PC-3 (cell line): ENCODE measurements at regions not wholly inside any gene's neighbourhood (a gene's known extent, or its start where the extent isn't known, plus 50 kb on each side); places are given as distances from the start of the nearest gene placed in this dataset.

ENCODE experiments used
- ATAC-seq: fragments of 200-7000 bp; cut with Tn5 transposase; 2 replicates; pipeline ENCODE4 v1.9.1; 2020; ENCODE audit warnings: mild to moderate bottlenecking, moderate library complexity
- BruUV-seq: library from RNA; stranded (reverse); fragments of 400-500 nt; replicated peaks from 2 replicates; lab custom pipeline; 2021; lab: Mats Ljungman, UMichigan
- CTCF ChIA-PET: fragments of 300-600 bp; sonication (Branson Sonifier 250); formaldehyde crosslinking; loops from one replicate; lab custom pipeline; 2022; ENCODE audit warnings: antibody characterized with exemption; lab: Charles Lee
- POLR2A ChIA-PET: fragments of 300-600 bp; sonication (Branson Sonifier 250); formaldehyde crosslinking; loops from one replicate; lab custom pipeline; 2022; ENCODE audit warnings: antibody characterized with exemption; ENCODE audit not compliant: unreplicated experiment; lab: Charles Lee
- DNase-seq: peaks from one replicate; pipeline ENCODE4 v3.0.0-alpha.2; 2015
- H2AFZ ChIP-seq: fragments of 300-600 bp; sonication (generic); 2 replicates; pipeline ENCODE4 v1.6.0; 2016; ENCODE audit warnings: antibody characterized with exemption, low read length
- H3F3A ChIP-seq: fragments of 300-600 bp; sonication (generic); one replicate; pipeline ENCODE4 v1.6.0; 2017; ENCODE audit warnings: antibody characterized with exemption, low read length, control low read depth, mild to moderate bottlenecking; ENCODE audit not compliant: unreplicated experiment
- H3K27ac ChIP-seq: fragments of 300-600 bp; sonication (generic); 2 replicates; pipeline ENCODE4 v1.5.1; 2016; ENCODE audit warnings: mild to moderate bottlenecking, low read length
- H3K27me3 ChIP-seq: fragments of 300-600 bp; sonication (generic); 2 replicates; pipeline ENCODE4 v1.6.1; 2016; ENCODE audit warnings: low read length, mixed read lengths
- H3K36me3 ChIP-seq: fragments of 300-600 bp; sonication (generic); 2 replicates; pipeline ENCODE4 v1.6.1; 2016; ENCODE audit warnings: low read depth, mixed run types, low read length, mixed read lengths
- H3K4me1 ChIP-seq: fragments of 300-600 bp; sonication (generic); 2 replicates; pipeline ENCODE4 v1.5.1; 2016; ENCODE audit warnings: low read length; ENCODE audit not compliant: insufficient read depth
- H3K4me2 ChIP-seq: fragments of 300-600 bp; sonication (generic); 2 replicates; pipeline ENCODE4 v1.6.0; 2016; ENCODE audit warnings: low read length
- H3K4me3 ChIP-seq: fragments of 300-600 bp; sonication (generic); 2 replicates; pipeline ENCODE4 v1.5.1; 2016; ENCODE audit warnings: mild to moderate bottlenecking, low read length, mixed read lengths
- H3K79me2 ChIP-seq: fragments of 300-600 bp; sonication (generic); 2 replicates; pipeline ENCODE4 v1.6.1; 2017; ENCODE audit warnings: low read length, mixed read lengths
- H3K9ac ChIP-seq: fragments of 300-600 bp; sonication (generic); 2 replicates; pipeline ENCODE4 v1.6.0; 2016; ENCODE audit warnings: mild to moderate bottlenecking, low read length
- H3K9me2 ChIP-seq: fragments of 300-600 bp; sonication (generic); replicated peaks from 2 replicates; pipeline ENCODE4 v1.6.1; 2016; ENCODE audit warnings: mixed run types, low read length, mixed read lengths
- H3K9me3 ChIP-seq: fragments of 300-600 bp; sonication (generic); 2 replicates; pipeline ENCODE4 v1.6.1; 2016; ENCODE audit warnings: low read length, mixed read lengths
- H4K20me1 ChIP-seq: fragments of 300-600 bp; sonication (generic); 2 replicates; pipeline ENCODE4 v1.6.1; 2016; ENCODE audit warnings: low read length, mixed read lengths
- EZH2 ChIP-seq: fragments of 300-600 bp; sonication (generic); IDR thresholded peaks from one replicate; pipeline ENCODE4 v1.6.1; 2017; ENCODE audit warnings: antibody characterized with exemption, mild to moderate bottlenecking, low read length; ENCODE audit not compliant: unreplicated experiment
- EZH2phosphoT487 ChIP-seq: fragments of 300-600 bp; sonication (generic); IDR thresholded peaks from 2 replicates; pipeline ENCODE4 v1.6.1; 2018; ENCODE audit warnings: mild to moderate bottlenecking, antibody characterized with exemption, low read length, borderline replicate concordance
- intact Hi-C: fragments of 100-400 bp; cut with micrococcal nuclease; formaldehyde crosslinking; loops from 2 replicates; pipeline ENCODE4 v1.9.0; 2023
- TF ChIP-seq, protein P1 (sequence below): fragments of 300-600 bp; sonication (generic); conservative IDR thresholded peaks from 2 replicates; pipeline ENCODE4 v1.5.1; 2017; ENCODE audit warnings: antibody characterized with exemption, low read depth, mild to moderate bottlenecking, low read length

DNA sequence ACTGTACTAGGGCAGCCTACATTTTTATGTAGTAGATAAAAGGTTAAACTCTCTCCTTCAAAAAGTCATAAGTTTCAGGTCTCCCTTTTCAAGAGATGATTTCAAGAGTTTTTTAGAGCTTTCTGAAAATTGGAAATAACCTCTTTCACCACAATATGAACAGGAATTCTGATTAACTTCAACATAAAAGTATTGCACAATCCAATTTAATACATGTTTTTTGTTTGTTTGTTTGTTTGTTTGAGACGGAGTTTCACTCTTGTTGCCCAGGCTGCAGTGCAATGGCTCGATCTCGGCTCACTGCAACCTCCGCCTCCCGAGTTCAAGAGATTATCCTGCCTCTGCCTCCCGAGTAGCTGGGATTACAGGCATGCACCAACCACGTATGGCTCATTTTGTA is 265.4 kb upstream of the DCAF8L1 start:
- no peak overlapping the region for H2AFZ ChIP-seq
- ChIA-PET CTCF (no interaction called here), POLR2A (no interaction called here)
- no peak overlapping the region for H3K9ac ChIP-seq
- no peaks in the 10 kb centered on the region for H3K9me2 ChIP-seq
- no peaks in the 10 kb centered on the region for H3K4me1 ChIP-seq
- no peaks in the 10 kb centered on the region for H4K20me1 ChIP-seq
- no peak for ATAC-seq
- no peak overlapping the region for H3K4me3 ChIP-seq
- H3K27me3 ChIP-seq, result no peaks in the 10 kb centered on the region
- no TSS peak for BruUV-seq
- no peaks in the 10 kb centered on the region for H3K9me3 ChIP-seq
- DNase-seq, result no peak
- H3F3A ChIP-seq, result no peaks in the 10 kb centered on the region
- H3K27ac ChIP-seq, result no peak overlapping the region
- no peaks in the 10 kb centered on the region for H3K36me3 ChIP-seq
- intact Hi-C loops, result no loop called here
- no peaks in the 10 kb centered on the region for H3K79me2 ChIP-seq
- TF ChIP-seq EZH2phosphoT487, result no peak
- TF ChIP-seq, protein P1, sequence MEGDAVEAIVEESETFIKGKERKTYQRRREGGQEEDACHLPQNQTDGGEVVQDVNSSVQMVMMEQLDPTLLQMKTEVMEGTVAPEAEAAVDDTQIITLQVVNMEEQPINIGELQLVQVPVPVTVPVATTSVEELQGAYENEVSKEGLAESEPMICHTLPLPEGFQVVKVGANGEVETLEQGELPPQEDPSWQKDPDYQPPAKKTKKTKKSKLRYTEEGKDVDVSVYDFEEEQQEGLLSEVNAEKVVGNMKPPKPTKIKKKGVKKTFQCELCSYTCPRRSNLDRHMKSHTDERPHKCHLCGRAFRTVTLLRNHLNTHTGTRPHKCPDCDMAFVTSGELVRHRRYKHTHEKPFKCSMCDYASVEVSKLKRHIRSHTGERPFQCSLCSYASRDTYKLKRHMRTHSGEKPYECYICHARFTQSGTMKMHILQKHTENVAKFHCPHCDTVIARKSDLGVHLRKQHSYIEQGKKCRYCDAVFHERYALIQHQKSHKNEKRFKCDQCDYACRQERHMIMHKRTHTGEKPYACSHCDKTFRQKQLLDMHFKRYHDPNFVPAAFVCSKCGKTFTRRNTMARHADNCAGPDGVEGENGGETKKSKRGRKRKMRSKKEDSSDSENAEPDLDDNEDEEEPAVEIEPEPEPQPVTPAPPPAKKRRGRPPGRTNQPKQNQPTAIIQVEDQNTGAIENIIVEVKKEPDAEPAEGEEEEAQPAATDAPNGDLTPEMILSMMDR, result no peak
- TF ChIP-seq EZH2, result no peak
- H3K4me2 ChIP-seq, result no peak overlapping the region

DNA sequence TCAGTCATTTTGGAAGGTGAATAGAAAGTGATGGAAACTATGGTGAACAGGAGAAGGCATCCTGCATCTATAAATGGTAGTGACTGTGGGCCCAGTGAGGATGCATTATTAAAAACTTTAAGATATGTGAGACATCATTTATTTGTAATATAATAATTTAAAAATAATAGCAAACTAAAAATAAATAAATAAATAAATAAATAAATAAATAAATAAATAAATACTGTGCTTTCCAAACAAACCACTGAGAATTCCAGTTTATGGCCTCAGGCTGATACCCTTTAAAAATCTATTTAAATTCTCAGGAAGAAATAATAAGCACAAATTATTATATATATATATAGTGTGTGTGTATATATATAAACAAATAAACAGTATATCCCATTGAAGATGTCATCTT is 248.0 kb upstream of the DCAF8L1 start:
- H3K4me2 ChIP-seq, result no peak overlapping the region

GRCh38 chrX:28225513-28225912 is 244.3 kb upstream of the DCAF8L1 start:
- TF ChIP-seq EZH2phosphoT487, result no peak
- TF ChIP-seq, protein P1, result no peak
- TF ChIP-seq EZH2, result no peak
- Histone ChIP-seq H3K4me2 (no peak overlapping the region), H3F3A (no peaks in the 10 kb centered on the region), H4K20me1 (no peaks in the 10 kb centered on the region), H3K4me1 (no peaks in the 10 kb centered on the region), H3K4me3 (no peak overlapping the region), H3K9me2 (no peaks in the 10 kb centered on the region), H3K36me3 (no peaks in the 10 kb centered on the region), H3K9ac (no peak overlapping the region), H2AFZ (no peak overlapping the region), H3K79me2 (no peaks in the 10 kb centered on the region), H3K9me3 (no peaks in the 10 kb centered on the region), H3K27ac (no peak overlapping the region), H3K27me3 (no peaks in the 10 kb centered on the region)
- intact Hi-C loops, result no loop called here
- no TSS peak for BruUV-seq
- peak; percentile 20 for DNase-seq
- ChIA-PET CTCF (no interaction called here), POLR2A (no interaction called here)
- ATAC-seq, result no peak

More for the DNA sequence above, 248.0 kb upstream of the DCAF8L1 start:
- Histone ChIP-seq H3K79me2 (no peaks in the 10 kb centered on the region), H2AFZ (no peak overlapping the region), H3K27me3 (no peaks in the 10 kb centered on the region), H3F3A (no peaks in the 10 kb centered on the region), H3K4me3 (no peak overlapping the region), H3K27ac (no peak overlapping the region), H4K20me1 (no peaks in the 10 kb centered on the region), H3K9me3 (no peaks in the 10 kb centered on the region), H3K4me1 (no peaks in the 10 kb centered on the region), H3K36me3 (no peaks in the 10 kb centered on the region), H3K9me2 (no peaks in the 10 kb centered on the region), H3K9ac (no peak overlapping the region)
- CTCF ChIA-PET, result no interaction called here
- POLR2A ChIA-PET, result no interaction called here
- DNase-seq, result no peak
- intact Hi-C loops, result no loop called here
- ATAC-seq, result no peak
- TF ChIP-seq EZH2, result no peak
- no peak for TF ChIP-seq EZH2phosphoT487
- TF ChIP-seq, protein P1, result no peak
- no TSS peak for BruUV-seq
